GM13977 (cell line): ENCODE measurements at regions not wholly inside any gene's neighbourhood (a gene's known extent, or its start where the extent isn't known, plus 50 kb on each side); places are given as distances from the start of the nearest gene placed in this dataset.

ENCODE experiments used
- DNase-seq: peaks from one replicate; pipeline ENCODE4 v3.0.0; 2012; ENCODE audit warnings: low spot score
- CTCF ChIP-seq: IDR thresholded peaks from 2 replicates; pipeline ENCODE4 v1.5.1; 2012; ENCODE audit warnings: mild to moderate bottlenecking, control low read depth; ENCODE audit not compliant: insufficient read depth; ENCODE audit errors: extremely low read depth, missing control alignments
- in situ Hi-C: fragments of 300-500 bp; cut with MboI; formaldehyde crosslinking; loops from one replicate; pipeline ENCODE4 v1.12.0; 2022; ENCODE audit warnings: low sequenced_read_pairs, low pct_unique_long_range_greater_than_20kb, mixed read lengths, inconsistent platforms; ENCODE audit not compliant: unreplicated experiment

GRCh38 chr10:23884670-23885069 is 324.3 kb upstream of the KIAA1217 start:
- in situ Hi-C loops, result no loop called here
- no peak for TF ChIP-seq CTCF
- DNase-seq, result no peak

- in situ Hi-C loops, result no loop called here
These were observed 323.1 kb upstream of the KIAA1217 start for GRCh38 chr10:23885853-23886252.

GRCh38 chr10:23886355-23886754 is 322.6 kb upstream of the KIAA1217 start:
- in situ Hi-C loops, result no loop called here
- no peak for DNase-seq
- no peak for TF ChIP-seq CTCF

More at GRCh38 chr10:23885853-23886252, 323.1 kb upstream of the KIAA1217 start:
- no peak for TF ChIP-seq CTCF
- no peak for DNase-seq

- in situ Hi-C loops, result no loop called here
- no peak for DNase-seq
- TF ChIP-seq CTCF, result no peak
These were observed 317.6 kb upstream of the KIAA1217 start for GRCh38 chr10:23891301-23891700.

GRCh38 chr10:23892296-23892695 is 316.6 kb upstream of the KIAA1217 start:
- no peak for DNase-seq
- no peak for TF ChIP-seq CTCF
- in situ Hi-C loops, result no loop called here

GRCh38 chr10:23897267-23897666 is 311.7 kb upstream of the KIAA1217 start:
- no peak for TF ChIP-seq CTCF
- in situ Hi-C loops, result no loop called here
- DNase-seq, result no peak

- no peak for TF ChIP-seq CTCF
- DNase-seq, result no peak
- in situ Hi-C loops, result no loop called here
These were observed 311.1 kb upstream of the KIAA1217 start for GRCh38 chr10:23897861-23898260.
